ENCODE measurements at regions not wholly inside any gene's neighbourhood (a gene's known extent, or its start where the extent isn't known, plus 50 kb on each side); places are given as distances from the start of the nearest gene placed in this dataset.

GRCh38 chr4:115688961-115689360, 575.5 kb upstream of the NDST4 start:
- Histone ChIP-seq H3K4me1 (ENCODE audit: control insufficient read depth in 1 of 2, insufficient read depth in 2 of 2, low read length in 2 of 2) (no peaks in the 10 kb centered on the region), H3K4me3 (replicated peaks in 1 of 3; ENCODE audit: low read depth in 2 of 3, low read length in 3 of 3) (no peak overlapping the region), H3K27ac (ENCODE audit: low read depth in 1 of 2, low read length in 2 of 2) (no peak overlapping the region), H3K4me2 (replicated peaks; ENCODE audit: extremely low read depth, low read length, poor library complexity, severe bottlenecking) (no peak overlapping the region), H3K9ac (ENCODE audit: insufficient read depth, low read length, poor library complexity, severe bottlenecking) (no peak overlapping the region), H3K79me2 (ENCODE audit: insufficient read depth, low read length) (no peaks in the 10 kb centered on the region), H3K9me3 (replicated peaks in 1 of 2; ENCODE audit: control insufficient read depth in 1 of 2, insufficient read depth in 1 of 2, low read length in 2 of 2) (no peaks in the 10 kb centered on the region), H4K20me1 (ENCODE audit: insufficient read depth, low read length) (no peaks in the 10 kb centered on the region), H3K27me3 (ENCODE audit: control insufficient read depth in 2 of 2, insufficient read depth in 2 of 2, low read length in 2 of 2) (no peaks in the 10 kb centered on the region), H3K36me3 (replicated peaks in 1 of 2; ENCODE audit: control insufficient read depth in 1 of 2, insufficient read depth in 2 of 2, low read length in 2 of 2) (no peaks in the 10 kb centered on the region), H2AFZ (ENCODE audit: insufficient read depth, low read depth, low read length, poor library complexity, severe bottlenecking) (no peak overlapping the region)
- Mint-ChIP-seq H3K4me3 (no peak overlapping the region), H3K9me3 (peaks cover 0 to 2% (median 0%) of the 10 kb centered on the region in 7 donors), H3K4me1 (no peaks in the 10 kb centered on the region), H3K27ac (no peak overlapping the region), H3K27me3 (ENCODE audit: low read depth in 3 of 3) (no peaks in the 10 kb centered on the region), H3K36me3 (no peaks in the 10 kb centered on the region)
- intact Hi-C loops (cut with micrococcal nuclease) = no loop called here
- TF ChIP-seq, protein P1, sequence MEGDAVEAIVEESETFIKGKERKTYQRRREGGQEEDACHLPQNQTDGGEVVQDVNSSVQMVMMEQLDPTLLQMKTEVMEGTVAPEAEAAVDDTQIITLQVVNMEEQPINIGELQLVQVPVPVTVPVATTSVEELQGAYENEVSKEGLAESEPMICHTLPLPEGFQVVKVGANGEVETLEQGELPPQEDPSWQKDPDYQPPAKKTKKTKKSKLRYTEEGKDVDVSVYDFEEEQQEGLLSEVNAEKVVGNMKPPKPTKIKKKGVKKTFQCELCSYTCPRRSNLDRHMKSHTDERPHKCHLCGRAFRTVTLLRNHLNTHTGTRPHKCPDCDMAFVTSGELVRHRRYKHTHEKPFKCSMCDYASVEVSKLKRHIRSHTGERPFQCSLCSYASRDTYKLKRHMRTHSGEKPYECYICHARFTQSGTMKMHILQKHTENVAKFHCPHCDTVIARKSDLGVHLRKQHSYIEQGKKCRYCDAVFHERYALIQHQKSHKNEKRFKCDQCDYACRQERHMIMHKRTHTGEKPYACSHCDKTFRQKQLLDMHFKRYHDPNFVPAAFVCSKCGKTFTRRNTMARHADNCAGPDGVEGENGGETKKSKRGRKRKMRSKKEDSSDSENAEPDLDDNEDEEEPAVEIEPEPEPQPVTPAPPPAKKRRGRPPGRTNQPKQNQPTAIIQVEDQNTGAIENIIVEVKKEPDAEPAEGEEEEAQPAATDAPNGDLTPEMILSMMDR (IDR thresholded peaks at IDR 0.05) = no peak
- no peak for DNase-seq

- Histone ChIP-seq H3K4me2 (replicated peaks; ENCODE audit: extremely low read depth, low read length, poor library complexity, severe bottlenecking) (no peak overlapping the region), H3K9ac (ENCODE audit: insufficient read depth, low read length, poor library complexity, severe bottlenecking) (no peak overlapping the region), H3K27ac (ENCODE audit: low read depth in 1 of 2, low read length in 2 of 2) (no peak overlapping the region), H3K4me3 (replicated peaks in 1 of 3; ENCODE audit: low read depth in 2 of 3, low read length in 3 of 3) (no peak overlapping the region), H3K4me1 (ENCODE audit: control insufficient read depth in 1 of 2, insufficient read depth in 2 of 2, low read length in 2 of 2) (no peaks in the 10 kb centered on the region), H3K79me2 (ENCODE audit: insufficient read depth, low read length) (no peaks in the 10 kb centered on the region), H3K9me3 (replicated peaks in 1 of 2; ENCODE audit: control insufficient read depth in 1 of 2, insufficient read depth in 1 of 2, low read length in 2 of 2) (no peaks in the 10 kb centered on the region), H3K27me3 (ENCODE audit: control insufficient read depth in 2 of 2, insufficient read depth in 2 of 2, low read length in 2 of 2) (no peaks in the 10 kb centered on the region), H4K20me1 (ENCODE audit: insufficient read depth, low read length) (no peaks in the 10 kb centered on the region), H2AFZ (ENCODE audit: insufficient read depth, low read depth, low read length, poor library complexity, severe bottlenecking) (no peak overlapping the region), H3K36me3 (replicated peaks in 1 of 2; ENCODE audit: control insufficient read depth in 1 of 2, insufficient read depth in 2 of 2, low read length in 2 of 2) (no peaks in the 10 kb centered on the region)
- H3K4me3 Mint-ChIP-seq = no peak overlapping the region
- TF ChIP-seq, protein P1 (IDR thresholded peaks at IDR 0.05) = no peak
- no peaks in the 10 kb centered on the region for H3K27me3 Mint-ChIP-seq (ENCODE audit: low read depth in 3 of 3)
- no peak overlapping the region for H3K27ac Mint-ChIP-seq
- intact Hi-C loops (cut with micrococcal nuclease) = no loop called here
- no CpG with 5 or more reads among the region's 1 CpG for WGBS (ENCODE audit: insufficient coverage)
- DNase-seq = no peak
- H3K9me3 Mint-ChIP-seq = peaks cover 0 to 2% (median 0%) of the 10 kb centered on the region in 7 donors
- no peaks in the 10 kb centered on the region for H3K4me1 Mint-ChIP-seq
- H3K36me3 Mint-ChIP-seq = no peaks in the 10 kb centered on the region
Measured at GRCh38 chr4:115687052-115687755, 573.8 kb upstream of the NDST4 start.

All from CD14-positive monocyte (primary cell).